Progenitor cell of endocrine pancreas (in vitro differentiated cells): ENCODE measurements at regions not wholly inside any gene's neighbourhood (a gene's known extent, or its start where the extent isn't known, plus 50 kb on each side); places are given as distances from the start of the nearest gene placed in this dataset.

Experiments
- DNase-seq: peaks from one replicate; pipeline ENCODE4 v3.0.0; 2021; ENCODE audit warnings: low spot score; ENCODE audit not compliant: unreplicated experiment
- H3K27ac Mint-ChIP-seq: 2 replicates; pipeline ENCODE4 v1.8.0; 2021; ENCODE audit warnings: mild to moderate bottlenecking, moderate library complexity, mixed read lengths
- H3K27me3 Mint-ChIP-seq: 2 replicates; pipeline ENCODE4 v1.8.0; 2021; ENCODE audit warnings: mixed read lengths
- H3K36me3 Mint-ChIP-seq: 2 replicates; pipeline ENCODE4 v1.8.0; 2022; ENCODE audit warnings: mixed read lengths; ENCODE audit not compliant: insufficient read depth
- H3K4me1 Mint-ChIP-seq: 2 replicates; pipeline ENCODE4 v1.8.0; 2021; ENCODE audit warnings: low read depth, mixed read lengths
- H3K4me3 Mint-ChIP-seq: 2 replicates; pipeline ENCODE4 v1.8.0; 2021; ENCODE audit warnings: low read depth, mild to moderate bottlenecking, moderate library complexity, mixed read lengths
- H3K9me3 Mint-ChIP-seq: 2 replicates; pipeline ENCODE4 v1.8.0; 2021; ENCODE audit warnings: low read depth, mixed read lengths
- CTCF ChIP-seq: fragments of 200-600 bp; sonication (generic); IDR thresholded peaks from one replicate; pipeline ENCODE4 v1.5.0; 2021; ENCODE audit warnings: antibody characterized with exemption, mild to moderate bottlenecking; ENCODE audit not compliant: unreplicated experiment

- no peak for DNase-seq
- no peak for TF ChIP-seq CTCF
- Mint-ChIP-seq H3K27me3 (peaks cover 8% of the 10 kb centered on the region), H3K36me3 (no peaks in the 10 kb centered on the region), H3K27ac (no peak overlapping the region), H3K9me3 (no peaks in the 10 kb centered on the region), H3K4me1 (no peaks in the 10 kb centered on the region), H3K4me3 (no peak overlapping the region)
Observed at GRCh38 chr10:130957423-130957822, 354.1 kb downstream of the TCERG1L start.

- Mint-ChIP-seq H3K4me1 (no peaks in the 10 kb centered on the region), H3K27ac (no peak overlapping the region), H3K36me3 (no peaks in the 10 kb centered on the region), H3K4me3 (no peak overlapping the region), H3K27me3 (peaks cover 6% of the 10 kb centered on the region), H3K9me3 (no peaks in the 10 kb centered on the region)
- DNase-seq: no peak
- TF ChIP-seq CTCF: no peak
Observed at GRCh38 chr10:130958003-130958402, 353.5 kb downstream of the TCERG1L start.

- Mint-ChIP-seq H3K4me1 (no peaks in the 10 kb centered on the region), H3K9me3 (no peaks in the 10 kb centered on the region), H3K27ac (no peak overlapping the region), H3K27me3 (peaks cover 5% of the 10 kb centered on the region), H3K36me3 (no peaks in the 10 kb centered on the region), H3K4me3 (no peak overlapping the region)
- DNase-seq: no peak
- TF ChIP-seq CTCF: no peak
Observed at GRCh38 chr10:130958981-130959751, 352.4 kb downstream of the TCERG1L start.

GRCh38 chr10:130959752-130960195 lies 351.7 kb downstream of the TCERG1L start:
- DNase-seq: no peak
- no peaks in the 10 kb centered on the region for H3K9me3 Mint-ChIP-seq
- H3K27me3 Mint-ChIP-seq: peaks cover 5% of the 10 kb centered on the region
- no peak for TF ChIP-seq CTCF
- no peak overlapping the region for H3K4me3 Mint-ChIP-seq
- no peaks in the 10 kb centered on the region for H3K36me3 Mint-ChIP-seq
- H3K27ac Mint-ChIP-seq: no peak overlapping the region
- no peaks in the 10 kb centered on the region for H3K4me1 Mint-ChIP-seq

- H3K36me3 Mint-ChIP-seq: no peaks in the 10 kb centered on the region
- no peaks in the 10 kb centered on the region for H3K4me1 Mint-ChIP-seq
- H3K27ac Mint-ChIP-seq: no peak overlapping the region
- H3K4me3 Mint-ChIP-seq: no peak overlapping the region
- no peaks in the 10 kb centered on the region for H3K9me3 Mint-ChIP-seq
- no peak for DNase-seq
- no peak for TF ChIP-seq CTCF
- H3K27me3 Mint-ChIP-seq: peaks cover 5% of the 10 kb centered on the region
Observed at GRCh38 chr10:130960531-130960930, 351.0 kb downstream of the TCERG1L start.
